CD14-positive monocyte (primary cell): ENCODE measurements at regions not wholly inside any gene's neighbourhood (a gene's known extent, or its start where the extent isn't known, plus 50 kb on each side); places are given as distances from the start of the nearest gene placed in this dataset.
"Not testable (repeated sequence)": the region's sequence is repeated elsewhere in the genome, so short reads cannot be mapped to it uniquely, and the experiment has no call there.

Experiments
- DNase-seq, 3 donors: peaks; one replicate each; pipeline ENCODE4 v3.0.0-alpha.2; 2011 to 2022
- H2AFZ ChIP-seq: 2 replicates; pipeline ENCODE4 v1.6.0; 2012; ENCODE audit warnings: mild to moderate bottlenecking, low read depth, low read length, inconsistent platforms; ENCODE audit not compliant: insufficient read depth, poor library complexity, severe bottlenecking
- H3K27ac ChIP-seq, 2 donors: 1 replicate in 1 of 2; 2 replicates in 1 of 2; pipeline ENCODE4 v1.5.1; 2012 to 2013; ENCODE audit warnings: low read length in 2 of 2, control low read depth in 1 of 2, inconsistent platforms in 1 of 2, low read depth in 1 of 2, mild to moderate bottlenecking in 1 of 2
- H3K27me3 ChIP-seq, 2 donors: one replicate each; pipeline versions ENCODE4 v1.6.0 to v1.6.1; 2011 to 2013; ENCODE audit warnings: low read length in 2 of 2; ENCODE audit not compliant: control insufficient read depth in 2 of 2, insufficient read depth in 2 of 2
- H3K36me3 ChIP-seq, 2 donors: replicated peaks in 1 of 2; 1 replicate in 1 of 2; 2 replicates in 1 of 2; pipeline versions ENCODE4 v1.5.1 to v1.6.1; 2012 to 2013; ENCODE audit warnings: low read length in 2 of 2, control low read depth in 1 of 2, inconsistent platforms in 1 of 2, mild to moderate bottlenecking in 1 of 2; ENCODE audit not compliant: insufficient read depth in 2 of 2, control insufficient read depth in 1 of 2
- H3K4me1 ChIP-seq, 2 donors: 1 replicate in 1 of 2; 2 replicates in 1 of 2; pipeline versions ENCODE4 v1.5.1 to v1.6.1; 2012 to 2013; ENCODE audit warnings: low read length in 2 of 2, control low read depth in 1 of 2, inconsistent platforms in 1 of 2, mild to moderate bottlenecking in 1 of 2, moderate library complexity in 1 of 2; ENCODE audit not compliant: insufficient read depth in 2 of 2, control insufficient read depth in 1 of 2
- H3K4me2 ChIP-seq: replicated peaks from 2 replicates; pipeline ENCODE3; 2012; ENCODE audit warnings: low read length, moderate library complexity, mild to moderate bottlenecking; ENCODE audit not compliant: poor library complexity, severe bottlenecking; ENCODE audit errors: extremely low read depth
- H3K4me3 ChIP-seq, 3 experiments: fragments of 200-600 bp in 1 of 3; sonication (generic) in 1 of 3; replicated peaks in 1 of 3; 1 replicate in 2 of 3; 2 replicates in 1 of 3; pipeline ENCODE4 v1.5.1; 2011 to 2013; ENCODE audit warnings: low read length in 3 of 3, mild to moderate bottlenecking in 3 of 3, control low read depth in 2 of 3, low read depth in 2 of 3, inconsistent platforms in 1 of 3, moderate library complexity in 1 of 3
- H3K79me2 ChIP-seq: 2 replicates; pipeline ENCODE4 v1.6.0; 2012; ENCODE audit warnings: mild to moderate bottlenecking, control low read depth, inconsistent platforms, low read length, moderate library complexity; ENCODE audit not compliant: insufficient read depth
- H3K9ac ChIP-seq: 2 replicates; pipeline ENCODE4 v1.6.0; 2017; ENCODE audit warnings: low read length, mild to moderate bottlenecking; ENCODE audit not compliant: insufficient read depth, poor library complexity, severe bottlenecking
- H3K9me3 ChIP-seq, 2 donors: replicated peaks in 1 of 2; 1 replicate in 1 of 2; 2 replicates in 1 of 2; pipeline versions ENCODE4 v1.5.1 to v1.6.1; 2012 to 2013; ENCODE audit warnings: low read length in 2 of 2, control low read depth in 1 of 2; ENCODE audit not compliant: control insufficient read depth in 1 of 2, insufficient read depth in 1 of 2
- H4K20me1 ChIP-seq: 2 replicates; pipeline ENCODE4 v1.6.0; 2012; ENCODE audit warnings: mild to moderate bottlenecking, low read length, control low read depth, moderate library complexity; ENCODE audit not compliant: insufficient read depth
- H3K27ac Mint-ChIP-seq, 7 donors: one replicate each; pipeline ENCODE4 v1.8.0; 2020; ENCODE audit warnings: mild to moderate bottlenecking in 7 of 7, mixed read lengths in 7 of 7, moderate library complexity in 6 of 7, inconsistent platforms in 2 of 7
- H3K27me3 Mint-ChIP-seq, 3 donors: one replicate each; pipeline ENCODE4 v1.8.0; 2021 to 2022; ENCODE audit warnings: low read depth in 3 of 3, mild to moderate bottlenecking in 3 of 3, mixed read lengths in 3 of 3, moderate library complexity in 3 of 3, inconsistent platforms in 1 of 3
- H3K36me3 Mint-ChIP-seq, 2 donors: one replicate each; pipeline ENCODE4 v1.8.0; 2020; ENCODE audit warnings: mixed read lengths in 2 of 2, inconsistent platforms in 1 of 2, mild to moderate bottlenecking in 1 of 2
- H3K4me1 Mint-ChIP-seq: one replicate; pipeline ENCODE4 v1.8.0; 2020; ENCODE audit warnings: mild to moderate bottlenecking, mixed read lengths
- H3K4me3 Mint-ChIP-seq, 2 donors: one replicate each; pipeline ENCODE4 v1.8.0; 2020; ENCODE audit warnings: mild to moderate bottlenecking in 2 of 2, mixed read lengths in 2 of 2, moderate library complexity in 1 of 2
- H3K9me3 Mint-ChIP-seq, 7 donors: one replicate each; pipeline ENCODE4 v1.8.0; 2020 to 2022; ENCODE audit warnings: mixed read lengths in 7 of 7, mild to moderate bottlenecking in 6 of 7, moderate library complexity in 6 of 7, inconsistent platforms in 2 of 7
- WGBS: methylation state at CpG from one replicate; pipeline ENCODE4 v1.1.5; 2013; ENCODE audit warnings: missing lambda C conversion rate; ENCODE audit not compliant: insufficient coverage; 5-methylcytosine and 5-hydroxymethylcytosine counted together
- intact Hi-C, 2 donors: fragments of 100-400 bp; cut with micrococcal nuclease; formaldehyde crosslinking; loops; one replicate each; pipeline versions ENCODE4 v1.15.0 to v1.15.1; 2023
- TF ChIP-seq, protein P1 (sequence below): fragments of 200-600 bp; IDR thresholded peaks from one replicate; pipeline ENCODE4 v1.8.0; 2022; ENCODE audit warnings: antibody characterized with exemption, mild to moderate bottlenecking

DNA sequence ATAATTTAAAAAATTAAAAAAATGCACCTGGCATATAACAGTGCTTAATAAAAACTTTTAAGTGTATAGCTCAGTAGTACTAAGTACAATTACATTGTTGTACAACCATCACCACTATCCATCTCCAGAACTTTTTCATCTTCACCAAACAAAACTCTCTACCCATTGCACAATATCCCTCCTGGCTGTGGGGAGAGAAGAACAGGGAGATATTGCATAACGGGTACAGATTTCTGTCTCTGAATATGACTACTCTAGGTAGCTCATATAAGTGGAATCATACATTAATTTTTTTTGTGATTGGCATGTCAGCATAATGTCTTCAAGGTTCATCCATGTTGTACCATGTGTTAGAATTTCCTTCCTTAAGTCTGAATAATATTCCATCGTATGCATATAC is 91.0 kb upstream of the PLAAT1 start:
- no peaks in the 10 kb centered on the region for H3K4me1 ChIP-seq
- TF ChIP-seq, protein P1, sequence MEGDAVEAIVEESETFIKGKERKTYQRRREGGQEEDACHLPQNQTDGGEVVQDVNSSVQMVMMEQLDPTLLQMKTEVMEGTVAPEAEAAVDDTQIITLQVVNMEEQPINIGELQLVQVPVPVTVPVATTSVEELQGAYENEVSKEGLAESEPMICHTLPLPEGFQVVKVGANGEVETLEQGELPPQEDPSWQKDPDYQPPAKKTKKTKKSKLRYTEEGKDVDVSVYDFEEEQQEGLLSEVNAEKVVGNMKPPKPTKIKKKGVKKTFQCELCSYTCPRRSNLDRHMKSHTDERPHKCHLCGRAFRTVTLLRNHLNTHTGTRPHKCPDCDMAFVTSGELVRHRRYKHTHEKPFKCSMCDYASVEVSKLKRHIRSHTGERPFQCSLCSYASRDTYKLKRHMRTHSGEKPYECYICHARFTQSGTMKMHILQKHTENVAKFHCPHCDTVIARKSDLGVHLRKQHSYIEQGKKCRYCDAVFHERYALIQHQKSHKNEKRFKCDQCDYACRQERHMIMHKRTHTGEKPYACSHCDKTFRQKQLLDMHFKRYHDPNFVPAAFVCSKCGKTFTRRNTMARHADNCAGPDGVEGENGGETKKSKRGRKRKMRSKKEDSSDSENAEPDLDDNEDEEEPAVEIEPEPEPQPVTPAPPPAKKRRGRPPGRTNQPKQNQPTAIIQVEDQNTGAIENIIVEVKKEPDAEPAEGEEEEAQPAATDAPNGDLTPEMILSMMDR, result no peak
- intact Hi-C loops, result no loop called here
- H3K9me3 Mint-ChIP-seq, result no peaks in the 10 kb centered on the region
- H3K4me1 Mint-ChIP-seq, result no peaks in the 10 kb centered on the region
- H3K27ac ChIP-seq, result no peak overlapping the region
- H3K27me3 ChIP-seq, result no peaks in the 10 kb centered on the region
- no peak overlapping the region for H3K4me2 ChIP-seq
- peaks cover 0 to 3% (median 0%) of the 10 kb centered on the region in 3 donors for H3K27me3 Mint-ChIP-seq
- no peak overlapping the region for H3K27ac Mint-ChIP-seq
- no peaks in the 10 kb centered on the region for H4K20me1 ChIP-seq
- no peak overlapping the region for H3K9ac ChIP-seq
- H3K36me3 Mint-ChIP-seq, result no peaks in the 10 kb centered on the region
- no peak overlapping the region for H2AFZ ChIP-seq
- no peak overlapping the region for H3K4me3 Mint-ChIP-seq
- H3K9me3 ChIP-seq, result no peaks in the 10 kb centered on the region
- H3K36me3 ChIP-seq, result no peaks in the 10 kb centered on the region
- no CpG with 5 or more reads among the region's 2 CpGs for WGBS
- H3K4me3 ChIP-seq, result no peak overlapping the region
- no peak for DNase-seq
- no peaks in the 10 kb centered on the region for H3K79me2 ChIP-seq

DNA sequence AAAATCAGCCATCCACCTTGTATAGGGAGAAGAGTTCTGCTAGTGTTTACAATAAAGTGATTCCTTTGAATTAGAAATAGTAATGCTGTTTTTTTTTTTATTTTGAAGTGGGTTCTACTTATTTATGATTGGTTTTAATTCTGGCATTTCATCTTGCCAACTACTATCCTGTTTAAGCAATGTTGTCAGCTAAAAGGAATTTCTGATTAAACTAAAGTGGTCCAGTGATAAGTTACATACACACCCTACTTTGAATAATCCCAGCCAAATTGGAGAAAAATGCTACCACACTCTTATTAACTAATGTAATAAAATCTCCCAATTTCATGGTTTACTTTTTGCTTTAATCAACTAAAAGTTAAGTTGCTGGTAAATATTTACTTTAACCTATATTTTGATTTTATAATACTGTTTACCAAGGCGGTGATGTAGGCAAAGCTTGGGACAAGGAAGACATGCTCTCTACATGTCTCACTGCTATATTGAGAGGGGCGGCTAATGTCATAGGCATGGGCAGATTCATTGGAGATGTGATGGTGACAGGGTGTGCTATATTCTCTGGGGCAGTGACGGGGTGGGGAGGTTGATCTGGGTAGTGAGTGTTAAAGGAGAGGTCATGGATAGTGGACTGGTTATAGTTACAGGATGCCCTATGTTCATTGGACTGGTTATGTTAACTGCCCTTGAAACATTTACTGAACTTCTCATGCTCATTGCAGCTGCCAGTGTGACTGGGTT is 85.8 kb upstream of the PLAAT1 start:
- H3K4me3 Mint-ChIP-seq, H3K4me2 ChIP-seq, H3K9ac ChIP-seq, H4K20me1 ChIP-seq, H3K79me2 ChIP-seq, H3K27ac Mint-ChIP-seq, H3K36me3 ChIP-seq, H3K4me3 ChIP-seq, H3K4me1 ChIP-seq, intact Hi-C loops, H3K4me1 Mint-ChIP-seq, H3K9me3 ChIP-seq, H3K27ac ChIP-seq, H3K27me3 Mint-ChIP-seq, H3K27me3 ChIP-seq, DNase-seq, H3K36me3 Mint-ChIP-seq, H2AFZ ChIP-seq, H3K9me3 Mint-ChIP-seq: not testable (repeated sequence)
- WGBS, result 100% methylated on average over 2 of the region's 3 CpGs
